Sigmoid colon (tissue), 6 donors: ENCODE measurements at regions not wholly inside any gene's neighbourhood (a gene's known extent, or its start where the extent isn't known, plus 50 kb on each side); places are given as distances from the start of the nearest gene placed in this dataset.
"Not testable (repeated sequence)": the region's sequence is repeated elsewhere in the genome, so short reads cannot be mapped to it uniquely, and the experiment has no call there.

ENCODE experiments used
- DNase-seq: peaks from one replicate; pipeline ENCODE4 v3.0.0-alpha.2; 2019
- H3K27ac ChIP-seq, 4 donors: fragments of 200-600 bp; sonication (generic); one replicate each; pipeline ENCODE4 v1.5.1; 2016 to 2019; ENCODE audit warnings: mild to moderate bottlenecking in 1 of 4
- H3K27me3 ChIP-seq, 3 donors: fragments of 200-600 bp; sonication (generic); one replicate each; pipeline ENCODE4 v1.5.1; 2019; ENCODE audit warnings: mild to moderate bottlenecking in 1 of 3
- H3K36me3 ChIP-seq, 4 donors: fragments of 200-600 bp; sonication (generic); one replicate each; pipeline ENCODE4 v1.5.1; 2016 to 2019
- H3K4me1 ChIP-seq, 4 donors: fragments of 200-600 bp; sonication (generic); one replicate each; pipeline ENCODE4 v1.5.1; 2017 to 2019
- H3K4me3 ChIP-seq, 4 donors: fragments of 200-600 bp; sonication (generic); one replicate each; pipeline ENCODE4 v1.5.1; 2017 to 2019; ENCODE audit warnings: mild to moderate bottlenecking in 2 of 4, moderate library complexity in 1 of 4
- H3K9me3 ChIP-seq, 4 donors: fragments of 200-600 bp in 3 of 4; sonication (generic) in 3 of 4; one replicate each; pipeline versions ENCODE4 v1.5.1 to v1.6.1; 2013 to 2019
- EP300 ChIP-seq, 4 donors: sonication (generic); formaldehyde crosslinking; IDR thresholded peaks; one replicate each; pipeline ENCODE4 v1.6.1; 2017; ENCODE audit warnings: antibody characterized with exemption in 4 of 4
- POLR2A ChIP-seq, 2 donors: fragments of 450-650 bp; IDR thresholded peaks; one replicate each; pipeline ENCODE4 v1.6.1; 2016; ENCODE audit warnings: antibody characterized with exemption in 2 of 2, mild to moderate bottlenecking in 2 of 2, moderate library complexity in 2 of 2
- POLR2AphosphoS5 ChIP-seq, 4 donors: sonication (generic); formaldehyde crosslinking; IDR thresholded peaks; one replicate each; pipeline ENCODE4 v1.6.1; 2017; ENCODE audit warnings: antibody characterized with exemption in 4 of 4
- WGBS, 2 donors: extraction: QIAGEN DNeasy Blood & Tissue Kit; methylation state at CpG; one replicate each; pipeline ENCODE4 v1.1.7; 2013; 5-methylcytosine and 5-hydroxymethylcytosine counted together
- intact Hi-C: fragments of 100-400 bp; cut with DNase I; formaldehyde crosslinking; loops from one replicate; pipeline ENCODE4 v1.15.1; 2023
- TF ChIP-seq, protein P1 (sequence below), 4 experiments: fragments of 450-650 bp in 3 of 4; fragments of 200-600 bp in 1 of 4; IDR thresholded peaks; one replicate each; pipeline ENCODE4 v1.5.1; 2016 to 2019; ENCODE audit warnings: antibody characterized with exemption in 4 of 4, mild to moderate bottlenecking in 3 of 4, moderate library complexity in 2 of 4
- donor health status: healthy with polysubstance abuse.
- donor health status: healthy.

DNA sequence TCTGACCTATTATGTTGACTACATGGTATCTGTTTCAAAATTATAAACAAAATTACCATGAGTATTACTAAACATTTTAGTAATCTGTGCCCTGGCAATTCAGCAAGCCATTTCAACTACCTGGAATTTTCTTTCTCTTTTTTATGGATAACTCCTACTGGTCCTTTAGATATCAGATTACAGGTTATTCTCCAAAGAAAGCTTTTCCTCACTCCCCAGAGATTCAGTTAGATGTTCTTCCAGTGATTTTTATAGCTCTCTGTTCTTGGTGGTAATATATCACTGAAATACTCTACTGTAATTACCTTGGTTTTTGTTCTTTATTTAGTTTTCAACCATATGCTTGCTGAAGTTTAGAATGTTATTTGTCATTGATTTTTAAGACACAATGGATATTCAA lies 930.2 kb upstream of the FOXG1 start:
- no peak for DNase-seq
- no peaks in the 10 kb centered on the region for H3K4me1 ChIP-seq
- no peak overlapping the region for H3K4me3 ChIP-seq
- H3K9me3 ChIP-seq: no peaks in the 10 kb centered on the region
- TF ChIP-seq POLR2A (IDR thresholded peaks at IDR 0.05) (no peak), EP300 (IDR thresholded peaks at IDR 0.05) (no peak), POLR2AphosphoS5 (IDR thresholded peaks at IDR 0.05) (no peak)
- TF ChIP-seq, protein P1, sequence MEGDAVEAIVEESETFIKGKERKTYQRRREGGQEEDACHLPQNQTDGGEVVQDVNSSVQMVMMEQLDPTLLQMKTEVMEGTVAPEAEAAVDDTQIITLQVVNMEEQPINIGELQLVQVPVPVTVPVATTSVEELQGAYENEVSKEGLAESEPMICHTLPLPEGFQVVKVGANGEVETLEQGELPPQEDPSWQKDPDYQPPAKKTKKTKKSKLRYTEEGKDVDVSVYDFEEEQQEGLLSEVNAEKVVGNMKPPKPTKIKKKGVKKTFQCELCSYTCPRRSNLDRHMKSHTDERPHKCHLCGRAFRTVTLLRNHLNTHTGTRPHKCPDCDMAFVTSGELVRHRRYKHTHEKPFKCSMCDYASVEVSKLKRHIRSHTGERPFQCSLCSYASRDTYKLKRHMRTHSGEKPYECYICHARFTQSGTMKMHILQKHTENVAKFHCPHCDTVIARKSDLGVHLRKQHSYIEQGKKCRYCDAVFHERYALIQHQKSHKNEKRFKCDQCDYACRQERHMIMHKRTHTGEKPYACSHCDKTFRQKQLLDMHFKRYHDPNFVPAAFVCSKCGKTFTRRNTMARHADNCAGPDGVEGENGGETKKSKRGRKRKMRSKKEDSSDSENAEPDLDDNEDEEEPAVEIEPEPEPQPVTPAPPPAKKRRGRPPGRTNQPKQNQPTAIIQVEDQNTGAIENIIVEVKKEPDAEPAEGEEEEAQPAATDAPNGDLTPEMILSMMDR (IDR thresholded peaks at IDR 0.05): no peak
- no peak overlapping the region for H3K27ac ChIP-seq
- intact Hi-C loops: no loop called here
- H3K36me3 ChIP-seq: no peaks in the 10 kb centered on the region
- H3K27me3 ChIP-seq: no peaks in the 10 kb centered on the region

DNA sequence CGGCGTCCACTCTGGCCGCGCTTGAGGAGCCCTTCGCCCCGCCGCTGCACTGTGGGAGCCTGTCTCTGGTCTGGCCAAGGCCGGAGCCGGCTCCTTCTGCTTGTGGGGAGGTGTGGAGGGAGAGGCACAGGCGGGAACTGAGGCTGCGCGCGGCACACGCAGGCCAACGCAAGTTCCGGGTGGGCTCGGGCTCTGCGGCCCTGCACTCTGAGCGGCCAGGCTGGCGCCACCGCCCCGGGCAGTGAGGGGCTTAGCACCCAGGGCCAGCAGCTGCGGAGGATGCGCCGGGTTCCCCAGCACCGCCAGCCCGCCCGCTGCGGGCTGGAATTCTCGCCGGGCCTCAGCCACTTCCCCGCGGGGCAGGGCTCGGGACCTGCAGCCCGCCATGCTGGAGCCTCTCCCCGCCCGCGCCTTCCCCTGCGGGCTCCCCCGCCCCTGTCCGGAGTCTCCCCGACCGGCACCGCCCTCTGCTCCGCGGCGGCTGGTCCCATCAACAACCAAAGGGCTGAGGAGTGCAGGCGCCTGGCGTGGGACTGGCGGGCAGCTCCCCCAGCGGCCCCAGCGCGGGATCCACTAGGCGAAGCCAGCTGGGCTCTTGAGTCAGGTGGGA lies 921.2 kb upstream of the FOXG1 start:
- Histone ChIP-seq H3K27ac (no peak overlapping the region), H3K9me3 (peaks cover 0 to 5% (median 0%) of the 10 kb centered on the region in 4 donors), H3K4me1 (no peaks in the 10 kb centered on the region), H3K36me3 (no peaks in the 10 kb centered on the region), H3K27me3 (no peaks in the 10 kb centered on the region), H3K4me3 (no peak overlapping the region)
- DNase-seq: no peak
- WGBS, 2 donors: 95 to 96% methylated on average over 54 of the region's 54 CpGs
- TF ChIP-seq EP300 (IDR thresholded peaks at IDR 0.05) (no peak), POLR2A (IDR thresholded peaks at IDR 0.05) (no peak), POLR2AphosphoS5 (IDR thresholded peaks at IDR 0.05) (no peak)
- TF ChIP-seq, protein P1 (IDR thresholded peaks at IDR 0.05): no peak
- intact Hi-C loops: no loop called here

GRCh38 chr14:27845902-27846301 lies 920.7 kb upstream of the FOXG1 start:
- intact Hi-C loops: no loop called here
- no peak overlapping the region for H3K27ac ChIP-seq
- H3K4me3 ChIP-seq: no peak overlapping the region
- no peaks in the 10 kb centered on the region for H3K4me1 ChIP-seq
- TF ChIP-seq, protein P1 (IDR thresholded peaks at IDR 0.05): no peak
- TF ChIP-seq POLR2AphosphoS5 (IDR thresholded peaks at IDR 0.05) (no peak), EP300 (IDR thresholded peaks at IDR 0.05) (no peak), POLR2A (IDR thresholded peaks at IDR 0.05) (no peak)
- no peaks in the 10 kb centered on the region for H3K27me3 ChIP-seq
- no peaks in the 10 kb centered on the region for H3K36me3 ChIP-seq
- no peak for DNase-seq
- 85 to 86% methylated on average over 8 of the region's 8 CpGs for WGBS, 2 donors
- peaks cover 0 to 5% (median 0%) of the 10 kb centered on the region in 4 donors for H3K9me3 ChIP-seq

GRCh38 chr14:27847480-27847879 lies 919.1 kb upstream of the FOXG1 start:
- H3K4me1 ChIP-seq, DNase-seq, intact Hi-C loops, H3K27ac ChIP-seq, H3K36me3 ChIP-seq, H3K9me3 ChIP-seq, H3K27me3 ChIP-seq, H3K4me3 ChIP-seq: not testable (repeated sequence)
- WGBS, 2 donors: 96 to 99% methylated on average over 1 of the region's 1 CpG

DNA sequence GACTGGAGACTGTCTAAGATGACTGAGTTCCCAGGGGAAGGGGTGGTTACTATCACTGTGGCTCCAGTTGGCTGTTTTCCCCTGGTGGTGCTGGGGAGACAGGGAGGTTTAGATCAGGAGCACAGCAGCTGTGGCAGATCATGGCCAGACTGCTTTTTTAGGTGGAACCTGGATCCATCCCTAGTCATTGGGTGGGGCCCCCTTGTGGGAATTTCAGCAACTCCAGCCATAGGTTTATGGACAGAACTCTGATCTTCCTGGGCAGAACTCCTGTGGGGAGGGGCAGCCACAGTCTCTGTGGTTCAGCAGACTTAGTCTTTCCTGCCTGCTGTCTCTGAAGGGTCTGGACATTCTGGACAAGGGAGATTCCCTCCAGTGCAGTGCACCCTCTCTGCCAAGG lies 917.4 kb upstream of the FOXG1 start:
- DNase-seq, H3K36me3 ChIP-seq, H3K4me3 ChIP-seq, H3K9me3 ChIP-seq, H3K4me1 ChIP-seq, intact Hi-C loops, H3K27ac ChIP-seq, H3K27me3 ChIP-seq: not testable (repeated sequence)

DNA sequence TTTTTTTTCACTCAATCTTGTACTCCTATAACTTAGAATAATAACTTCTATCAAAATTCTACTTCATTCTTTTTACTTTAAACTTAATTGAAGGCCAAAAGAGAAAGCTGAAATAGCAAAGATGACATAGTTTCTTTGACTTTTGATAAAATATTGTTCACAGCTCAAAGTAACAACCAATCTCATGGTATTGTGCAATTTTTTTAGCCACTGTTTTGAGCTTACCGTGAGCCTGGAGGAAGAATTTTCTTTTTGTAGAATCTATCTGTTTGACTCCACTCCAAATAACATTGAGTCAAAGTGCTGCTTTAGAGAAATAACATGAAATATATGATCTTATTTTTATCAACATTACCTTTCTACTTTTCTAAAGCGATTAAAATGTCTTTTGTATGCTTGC lies 903.9 kb upstream of the FOXG1 start:
- Histone ChIP-seq H3K9me3 (no peaks in the 10 kb centered on the region), H3K27me3 (no peaks in the 10 kb centered on the region), H3K4me1 (no peaks in the 10 kb centered on the region), H3K27ac (no peak overlapping the region), H3K4me3 (no peak overlapping the region), H3K36me3 (no peaks in the 10 kb centered on the region)
- DNase-seq: no peak
- 85 to 88% methylated on average over 2 of the region's 2 CpGs for WGBS, 2 donors
- intact Hi-C loops: no loop called here
- TF ChIP-seq POLR2AphosphoS5 (IDR thresholded peaks at IDR 0.05): no peak
- no peak for TF ChIP-seq POLR2A (IDR thresholded peaks at IDR 0.05)
- TF ChIP-seq, protein P1 (IDR thresholded peaks at IDR 0.05): no peak
- TF ChIP-seq EP300 (IDR thresholded peaks at IDR 0.05): no peak
